OCI-LY7 (cell line): ENCODE measurements at regions not wholly inside any gene's neighbourhood (a gene's known extent, or its start where the extent isn't known, plus 50 kb on each side); places are given as distances from the start of the nearest gene placed in this dataset.

ENCODE experiments used
- BruUV-seq: library from RNA; stranded (reverse); fragments of 400-500 nt; replicated peaks from 2 replicates; lab custom pipeline; 2021; lab: Mats Ljungman, UMichigan
- CTCF ChIA-PET: fragments of 300-600 bp; sonication (Branson Sonifier 250); formaldehyde crosslinking; loops from one replicate; lab custom pipeline; 2022; ENCODE audit warnings: antibody characterized with exemption; ENCODE audit not compliant: unreplicated experiment; lab: Charles Lee
- POLR2A ChIA-PET: fragments of 300-600 bp; sonication (Branson Sonifier 250); formaldehyde crosslinking; loops from one replicate; lab custom pipeline; 2022; ENCODE audit warnings: antibody characterized with exemption; lab: Charles Lee
- DNase-seq: peaks from one replicate; pipeline ENCODE4 v3.0.0-alpha.2; 2015; ENCODE audit warnings: low spot score
- H2AFZ ChIP-seq: fragments of 200-600 bp; sonication (generic), shearing (Covaris generic); 2 replicates; pipeline ENCODE4 v1.6.1; 2014; ENCODE audit warnings: mild to moderate bottlenecking, antibody characterized with exemption, low read length, moderate library complexity
- H3K27ac ChIP-seq: fragments of 200-600 bp; sonication (generic); 2 replicates; pipeline ENCODE4 v1.5.1; 2014; ENCODE audit warnings: mixed run types, low read depth, mild to moderate bottlenecking, moderate library complexity, low read length, inconsistent platforms; ENCODE audit not compliant: poor library complexity, severe bottlenecking
- H3K36me3 ChIP-seq: fragments of 200-600 bp; sonication (generic); 2 replicates; pipeline ENCODE4 v1.6.1; 2014; ENCODE audit warnings: mild to moderate bottlenecking, antibody characterized with exemption, low read length, moderate library complexity, mixed read lengths; ENCODE audit not compliant: insufficient read depth
- H3K4me1 ChIP-seq: fragments of 200-600 bp; sonication (generic); 2 replicates; pipeline ENCODE4 v1.5.1; 2014; ENCODE audit warnings: mild to moderate bottlenecking, low read length; ENCODE audit not compliant: insufficient read depth, poor library complexity, severe bottlenecking
- H3K4me2 ChIP-seq: fragments of 200-600 bp; sonication (generic); 2 replicates; pipeline ENCODE4 v1.6.1; 2014; ENCODE audit warnings: mild to moderate bottlenecking, low read length
- H3K4me3 ChIP-seq: fragments of 200-600 bp; sonication (generic); 2 replicates; pipeline ENCODE4 v1.5.1; 2014; ENCODE audit warnings: mild to moderate bottlenecking, low read depth, low read length; ENCODE audit not compliant: poor library complexity, severe bottlenecking
- H3K79me2 ChIP-seq: fragments of 200-600 bp; sonication (generic); 2 replicates; pipeline ENCODE4 v1.6.1; 2016; ENCODE audit warnings: low read depth, mild to moderate bottlenecking, low read length, moderate library complexity, mixed read lengths; ENCODE audit not compliant: insufficient read depth
- H3K9me2 ChIP-seq: fragments of 200-600 bp; sonication (generic); 2 replicates; pipeline ENCODE4 v1.6.1; 2016; ENCODE audit warnings: mild to moderate bottlenecking, low read length, mixed read lengths; ENCODE audit not compliant: insufficient read depth
- H3K9me3 ChIP-seq: fragments of 200-600 bp; sonication (generic); 2 replicates; pipeline ENCODE4 v1.6.1; 2014; ENCODE audit warnings: mild to moderate bottlenecking, mixed run types, low read length, mixed read lengths
- H4K20me1 ChIP-seq: fragments of 200-600 bp; sonication (generic); 2 replicates; pipeline ENCODE4 v1.6.1; 2014; ENCODE audit warnings: mild to moderate bottlenecking, antibody characterized with exemption, low read length, moderate library complexity, mixed read lengths; ENCODE audit not compliant: insufficient read depth
- CTCF ChIP-seq: fragments of 200-600 bp; sonication (generic); conservative IDR thresholded peaks from 2 replicates; pipeline ENCODE4 v1.5.1; 2014; ENCODE audit warnings: mild to moderate bottlenecking, antibody characterized with exemption, low read length, moderate library complexity, mixed read lengths
- EZH2phosphoT487 ChIP-seq: fragments of 200-600 bp; sonication (generic); IDR thresholded peaks from 2 replicates; pipeline ENCODE4 v1.6.1; 2018; ENCODE audit warnings: low read depth, borderline replicate concordance, mild to moderate bottlenecking, mixed run types, antibody characterized with exemption, low read length, moderate library complexity, mixed read lengths
- intact Hi-C: fragments of 100-400 bp; cut with micrococcal nuclease; formaldehyde crosslinking; loops from one replicate; pipeline ENCODE4 v1.10.0; 2022; ENCODE audit not compliant: unreplicated experiment

DNA sequence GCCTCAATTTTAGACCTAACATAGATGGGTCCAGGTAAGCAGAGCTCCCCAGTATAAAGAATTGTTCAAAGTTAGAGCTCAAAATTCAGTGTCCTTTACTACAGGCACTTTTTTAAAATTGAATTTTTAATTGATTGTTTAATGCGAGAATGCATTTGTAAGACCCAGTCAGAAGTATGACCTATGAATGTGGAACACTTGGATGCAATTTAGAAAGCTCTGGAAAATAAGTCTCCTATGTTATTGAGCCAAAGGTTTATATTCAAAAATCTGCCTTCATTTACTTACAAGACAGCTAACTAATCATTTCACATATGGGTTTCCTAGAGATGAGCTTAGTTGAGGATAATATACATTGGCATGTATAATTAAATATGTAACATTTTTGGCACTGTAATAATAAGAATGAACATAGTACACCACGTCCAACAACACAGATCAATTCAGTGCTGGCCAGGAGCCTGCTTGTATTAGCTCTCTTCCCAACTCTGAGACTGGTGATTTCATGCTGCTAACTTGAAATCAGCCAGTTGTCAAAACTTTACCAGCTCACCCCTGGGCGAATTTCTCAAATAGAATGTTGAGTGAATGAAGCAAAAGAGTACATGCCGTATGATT, 197.2 kb upstream of the NPY2R start:
- Histone ChIP-seq H3K36me3 (no peaks in the 10 kb centered on the region), H3K4me2 (no peak overlapping the region), H3K27ac (no peak overlapping the region), H3K4me1 (no peaks in the 10 kb centered on the region), H3K9me2 (no peaks in the 10 kb centered on the region), H4K20me1 (no peaks in the 10 kb centered on the region), H3K4me3 (no peak overlapping the region), H2AFZ (no peak overlapping the region), H3K9me3 (no peaks in the 10 kb centered on the region), H3K79me2 (no peaks in the 10 kb centered on the region)
- no TSS peak for BruUV-seq
- POLR2A ChIA-PET: interaction anchor here (0.6 to 1.3 kb wide), 3 partner anchors 10 to 1121 kb away, joined by 3 to 4 read pairs (median 3); no protein-coding TSS in a partner anchor
- no peak for DNase-seq
- CTCF ChIA-PET: no interaction called here
- no peak for TF ChIP-seq EZH2phosphoT487
- TF ChIP-seq CTCF: no peak
- intact Hi-C loops: no loop called here

DNA sequence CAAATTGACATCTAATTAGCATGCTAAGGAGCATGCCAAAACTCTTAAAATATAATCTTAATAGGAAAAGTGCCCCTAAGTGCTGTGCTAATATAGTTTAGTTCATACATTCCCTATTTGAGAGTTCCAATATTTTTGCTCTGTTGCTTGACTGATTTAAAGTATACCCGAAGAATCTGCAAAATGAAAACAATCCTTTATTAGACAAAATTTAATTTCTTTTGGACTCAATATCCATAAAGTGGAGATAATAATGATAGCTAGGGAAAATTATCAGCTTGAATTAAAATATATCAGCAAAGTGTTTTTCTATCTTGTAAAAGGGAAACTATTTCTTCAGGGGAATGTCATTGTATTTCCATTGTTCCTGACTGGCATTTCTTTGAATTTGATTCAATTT, 196.0 kb upstream of the NPY2R start:
- intact Hi-C loops: no loop called here
- no peak for TF ChIP-seq CTCF
- no peak for TF ChIP-seq EZH2phosphoT487
- H2AFZ ChIP-seq: no peak overlapping the region
- no peaks in the 10 kb centered on the region for H4K20me1 ChIP-seq
- no peaks in the 10 kb centered on the region for H3K9me2 ChIP-seq
- no peaks in the 10 kb centered on the region for H3K9me3 ChIP-seq
- no peak for DNase-seq
- no peaks in the 10 kb centered on the region for H3K4me1 ChIP-seq
- no peak overlapping the region for H3K4me2 ChIP-seq
- H3K36me3 ChIP-seq: no peaks in the 10 kb centered on the region
- POLR2A ChIA-PET: no interaction called here
- H3K4me3 ChIP-seq: no peak overlapping the region
- H3K27ac ChIP-seq: no peak overlapping the region
- no peaks in the 10 kb centered on the region for H3K79me2 ChIP-seq
- BruUV-seq: no TSS peak
- CTCF ChIA-PET: no interaction called here

GRCh38 chr4:155017426-155017825, 191.0 kb upstream of the NPY2R start:
- Histone ChIP-seq H3K4me3 (no peak overlapping the region), H3K4me2 (no peak overlapping the region), H4K20me1 (no peaks in the 10 kb centered on the region), H3K9me2 (no peaks in the 10 kb centered on the region), H3K79me2 (no peaks in the 10 kb centered on the region), H2AFZ (no peak overlapping the region), H3K4me1 (no peaks in the 10 kb centered on the region), H3K27ac (no peak overlapping the region), H3K36me3 (no peaks in the 10 kb centered on the region), H3K9me3 (no peaks in the 10 kb centered on the region)
- intact Hi-C loops: no loop called here
- CTCF ChIA-PET: no interaction called here
- DNase-seq: no peak
- no TSS peak for BruUV-seq
- POLR2A ChIA-PET: no interaction called here
- no peak for TF ChIP-seq EZH2phosphoT487
- no peak for TF ChIP-seq CTCF
